Adrenal gland (tissue), 9 donors: ENCODE measurements at regions not wholly inside any gene's neighbourhood (a gene's known extent, or its start where the extent isn't known, plus 50 kb on each side); places are given as distances from the start of the nearest gene placed in this dataset.

Experiments used
- DNase-seq, 7 donors: peaks; one replicate each; pipeline ENCODE4 v3.0.0-alpha.2; 2019 to 2020
- H3K27ac ChIP-seq, 5 donors: fragments of 200-600 bp; sonication (generic) in 4 of 5; 1 replicate in 3 of 5; 2 replicates in 2 of 5; pipeline versions ENCODE4 v1.5.1 to v1.8.0; 2016 to 2020; ENCODE audit warnings: mild to moderate bottlenecking in 1 of 5
- H3K27me3 ChIP-seq: fragments of 200-600 bp; 2 replicates; pipeline ENCODE4 v1.8.0; 2021
- H3K36me3 ChIP-seq, 2 donors: fragments of 200-600 bp; replicated peaks in 1 of 2; 1 replicate in 1 of 2; 2 replicates in 1 of 2; pipeline versions ENCODE4 v1.5.1 to v1.8.0; 2018 to 2022
- H3K4me1 ChIP-seq, 2 donors: fragments of 200-600 bp; replicated peaks in 1 of 2; 1 replicate in 1 of 2; 2 replicates in 1 of 2; pipeline versions ENCODE4 v1.5.1 to v1.8.0; 2018 to 2021
- H3K4me3 ChIP-seq, 4 donors: fragments of 200-600 bp; sonication (generic) in 3 of 4; one replicate each; pipeline ENCODE4 v1.5.1; 2016 to 2018
- H3K9me3 ChIP-seq, 3 donors: fragments of 200-600 bp; sonication (generic) in 1 of 3; replicated peaks in 1 of 3; 1 replicate in 2 of 3; 2 replicates in 1 of 3; pipeline versions ENCODE4 v1.5.1 to v1.8.0; 2016 to 2021
- POLR2A ChIP-seq, 2 donors: fragments of 450-650 bp; IDR thresholded peaks; one replicate each; pipeline ENCODE4 v1.6.1; 2017; ENCODE audit warnings: antibody characterized with exemption in 2 of 2, mild to moderate bottlenecking in 2 of 2, moderate library complexity in 1 of 2
- WGBS, 4 donors: extraction: QIAGEN DNeasy Blood & Tissue Kit in 2 of 4; methylation state at CpG; one replicate each; pipeline versions ENCODE4 v1.1.5 to v1.1.7; 2013 to 2017; 5-methylcytosine and 5-hydroxymethylcytosine counted together
- intact Hi-C, 2 donors: fragments of 100-400 bp; cut with DNase I; formaldehyde crosslinking; loops; one replicate each; pipeline versions ENCODE4 v1.14.1 to v1.15.0; 2022 to 2023
- TF ChIP-seq, protein P1 (sequence below), 6 experiments: fragments of 450-650 bp in 4 of 6; fragments of 200-600 bp in 2 of 6; sonication (generic) in 1 of 6; IDR thresholded peaks; 1 replicate in 5 of 6; 2 replicates in 1 of 6; pipeline versions ENCODE4 v1.5.1 to v1.8.0; 2016 to 2021; ENCODE audit warnings: antibody characterized with exemption in 6 of 6, mild to moderate bottlenecking in 2 of 6, moderate library complexity in 1 of 6
- donor health status: healthy with polysubstance abuse.
- donor health status: Bipolar disorder and iron deficiency.
- donor health status: DM: yes; HTN: yes; CAD: no.
- donor health status: DM: no; HTN: no; CAD: no.
- donor health status: DM: no; HTN: no; CAD: no.

DNA sequence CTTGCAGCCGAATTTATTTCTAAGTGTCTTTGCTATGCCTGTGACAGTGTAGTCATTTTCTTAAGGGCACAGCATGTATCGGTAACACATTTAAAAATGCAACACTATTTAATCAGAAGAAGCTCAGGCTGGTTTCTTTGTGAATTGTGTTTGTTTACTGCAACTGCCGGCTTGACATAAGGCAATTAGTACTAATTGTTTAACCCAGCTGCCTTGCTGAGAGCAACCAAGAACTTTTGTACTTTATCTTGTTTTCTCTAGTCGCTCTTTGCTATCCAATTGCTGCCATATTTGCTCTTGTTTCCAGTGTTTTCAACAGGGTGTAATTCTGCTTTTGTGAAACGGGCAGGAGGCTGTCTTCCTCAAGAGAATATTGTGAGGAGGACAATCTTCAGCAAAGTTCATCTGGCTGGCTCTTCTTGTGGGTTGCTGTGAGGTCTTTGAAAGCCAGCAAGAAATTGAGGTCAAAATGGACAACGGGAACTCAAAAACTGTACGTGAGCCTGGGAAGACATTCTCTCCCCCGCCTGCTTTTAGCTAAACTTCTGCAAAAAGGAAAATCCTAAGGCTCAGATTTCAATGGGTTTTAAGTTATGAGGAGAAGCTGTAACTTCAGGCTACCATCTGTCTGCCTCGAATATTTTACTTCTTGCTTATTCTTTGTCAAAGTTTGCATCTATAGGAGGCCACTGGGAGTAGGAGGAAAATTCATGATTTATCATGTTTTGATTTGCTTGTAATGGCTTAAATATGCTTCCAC is 75.8 kb upstream of the TSHZ3 start:
- Histone ChIP-seq H3K9me3 (no peaks in the 10 kb centered on the region), H3K4me3 (no peak overlapping the region), H3K27ac (no peak overlapping the region), H3K27me3 (no peaks in the 10 kb centered on the region), H3K36me3 (no peaks in the 10 kb centered on the region), H3K4me1 (no peaks in the 10 kb centered on the region)
- no peak for DNase-seq
- WGBS, 4 donors: 62 to 72% (median 68%) methylated on average over 9 of the region's 9 CpGs
- intact Hi-C loops: no loop called here
- TF ChIP-seq, protein P1, sequence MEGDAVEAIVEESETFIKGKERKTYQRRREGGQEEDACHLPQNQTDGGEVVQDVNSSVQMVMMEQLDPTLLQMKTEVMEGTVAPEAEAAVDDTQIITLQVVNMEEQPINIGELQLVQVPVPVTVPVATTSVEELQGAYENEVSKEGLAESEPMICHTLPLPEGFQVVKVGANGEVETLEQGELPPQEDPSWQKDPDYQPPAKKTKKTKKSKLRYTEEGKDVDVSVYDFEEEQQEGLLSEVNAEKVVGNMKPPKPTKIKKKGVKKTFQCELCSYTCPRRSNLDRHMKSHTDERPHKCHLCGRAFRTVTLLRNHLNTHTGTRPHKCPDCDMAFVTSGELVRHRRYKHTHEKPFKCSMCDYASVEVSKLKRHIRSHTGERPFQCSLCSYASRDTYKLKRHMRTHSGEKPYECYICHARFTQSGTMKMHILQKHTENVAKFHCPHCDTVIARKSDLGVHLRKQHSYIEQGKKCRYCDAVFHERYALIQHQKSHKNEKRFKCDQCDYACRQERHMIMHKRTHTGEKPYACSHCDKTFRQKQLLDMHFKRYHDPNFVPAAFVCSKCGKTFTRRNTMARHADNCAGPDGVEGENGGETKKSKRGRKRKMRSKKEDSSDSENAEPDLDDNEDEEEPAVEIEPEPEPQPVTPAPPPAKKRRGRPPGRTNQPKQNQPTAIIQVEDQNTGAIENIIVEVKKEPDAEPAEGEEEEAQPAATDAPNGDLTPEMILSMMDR (IDR thresholded peaks at IDR 0.05): no peak
- no peak for TF ChIP-seq POLR2A (IDR thresholded peaks at IDR 0.05)

DNA sequence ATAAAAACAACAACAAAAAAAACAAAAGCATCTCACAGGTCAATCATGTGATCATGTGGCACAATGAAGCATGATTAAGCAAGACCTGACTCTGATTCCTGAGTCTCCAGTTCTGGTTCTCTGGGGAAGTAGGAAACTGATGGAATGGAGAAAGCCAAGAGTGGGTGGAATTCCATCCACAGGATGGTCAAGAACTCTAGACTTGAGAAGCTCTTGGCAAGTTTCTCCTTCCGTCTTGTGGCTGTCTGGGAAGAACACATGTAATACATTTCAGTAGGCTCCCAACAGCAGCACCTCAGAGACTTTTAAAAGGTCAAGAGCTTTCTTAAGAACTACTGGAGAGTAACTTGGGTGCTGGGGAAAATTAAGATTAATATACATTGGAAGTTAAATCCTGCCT is 78.6 kb upstream of the TSHZ3 start:
- intact Hi-C loops: no loop called here
- H3K4me3 ChIP-seq: no peak overlapping the region
- no peaks in the 10 kb centered on the region for H3K27me3 ChIP-seq
- WGBS, 4 donors: 74 to 85% (median 83%) methylated on average over 1 of the region's 1 CpG
- no peaks in the 10 kb centered on the region for H3K4me1 ChIP-seq
- no peaks in the 10 kb centered on the region for H3K9me3 ChIP-seq
- no peaks in the 10 kb centered on the region for H3K36me3 ChIP-seq
- TF ChIP-seq, protein P1 (IDR thresholded peaks at IDR 0.05): no peak
- no peak for TF ChIP-seq POLR2A (IDR thresholded peaks at IDR 0.05)
- no peak for DNase-seq
- H3K27ac ChIP-seq: no peak overlapping the region

DNA sequence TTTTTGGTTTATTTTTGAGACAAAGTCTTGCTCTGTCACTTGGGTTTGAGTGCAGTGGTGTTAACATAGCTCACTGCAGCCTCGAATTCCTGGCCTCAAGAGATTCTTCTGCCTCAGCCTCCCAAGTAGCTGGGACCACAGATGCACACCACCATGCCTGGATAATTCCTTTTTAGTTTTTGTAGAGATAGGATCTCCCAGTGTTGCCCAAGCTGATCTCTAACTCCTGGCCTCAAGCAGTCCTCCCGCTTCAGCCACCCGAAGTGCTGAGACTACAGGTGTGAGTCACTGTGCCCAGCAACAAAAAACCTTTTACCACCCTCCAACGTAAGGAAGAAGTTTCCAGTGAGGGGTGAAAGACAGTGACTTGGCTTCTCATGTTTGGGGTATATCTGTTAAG is 81.1 kb upstream of the TSHZ3 start:
- no peak for DNase-seq
- H3K36me3 ChIP-seq: no peaks in the 10 kb centered on the region
- H3K4me1 ChIP-seq: no peaks in the 10 kb centered on the region
- no peaks in the 10 kb centered on the region for H3K9me3 ChIP-seq
- no peak overlapping the region for H3K27ac ChIP-seq
- H3K4me3 ChIP-seq: no peak overlapping the region
- intact Hi-C loops: no loop called here
- TF ChIP-seq, protein P1 (IDR thresholded peaks at IDR 0.05): no peak
- no peak for TF ChIP-seq POLR2A (IDR thresholded peaks at IDR 0.05)
- no peaks in the 10 kb centered on the region for H3K27me3 ChIP-seq
- WGBS, 4 donors: 80 to 93% (median 85%) methylated on average over 4 of the region's 4 CpGs

DNA sequence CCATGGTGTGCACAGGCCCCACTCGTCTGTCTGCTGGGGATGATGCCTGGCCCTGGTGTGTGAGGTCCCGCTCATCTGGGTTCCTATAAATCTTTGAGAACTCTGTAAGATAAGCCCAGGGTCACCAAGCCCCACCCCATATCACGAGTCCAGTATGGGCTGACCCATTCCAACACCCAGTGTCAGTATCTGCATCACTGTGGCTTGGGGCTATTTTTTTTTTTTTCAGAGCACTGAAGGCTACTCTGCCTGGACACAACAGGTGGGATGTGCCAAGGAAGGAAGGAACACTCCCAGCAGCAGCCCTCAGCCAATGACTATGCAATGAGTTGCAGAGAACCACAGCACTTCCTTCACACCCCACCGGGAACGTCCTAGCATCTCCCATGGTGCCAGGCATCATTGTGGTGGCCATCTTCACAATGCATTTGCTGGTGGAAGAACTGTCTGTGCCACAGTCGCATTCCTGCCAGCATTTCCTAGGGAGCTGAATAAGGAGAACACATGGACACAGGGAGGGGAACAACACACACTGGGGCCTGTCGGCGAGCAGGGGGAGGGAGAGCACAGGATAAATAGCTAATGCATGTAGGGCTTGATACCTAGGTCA is 83.1 kb upstream of the TSHZ3 start:
- Histone ChIP-seq H3K4me1 (no peaks in the 10 kb centered on the region), H3K9me3 (no peaks in the 10 kb centered on the region), H3K4me3 (no peak overlapping the region), H3K36me3 (no peaks in the 10 kb centered on the region), H3K27me3 (peaks cover 3% of the 10 kb centered on the region), H3K27ac (no peak overlapping the region)
- intact Hi-C loops: no loop called here
- no peak for TF ChIP-seq POLR2A (IDR thresholded peaks at IDR 0.05)
- TF ChIP-seq, protein P1 (IDR thresholded peaks at IDR 0.05): no peak
- DNase-seq: no peak
- 63 to 69% (median 67%) methylated on average over 5 to 8 of the region's 8 CpGs for WGBS, 4 donors
